HG03460 (cell line): ENCODE measurements at regions not wholly inside any gene's neighbourhood (a gene's known extent, or its start where the extent isn't known, plus 50 kb on each side); places are given as distances from the start of the nearest gene placed in this dataset.
"Not testable (repeated sequence)": the region's sequence is repeated elsewhere in the genome, so short reads cannot be mapped to it uniquely, and the experiment has no call there.

Experiments used
- ATAC-seq: cut with Tn5 transposase; IDR thresholded peaks from one replicate; pipeline ENCODE4 v1.9.1; 2021; ENCODE audit not compliant: unreplicated experiment

DNA sequence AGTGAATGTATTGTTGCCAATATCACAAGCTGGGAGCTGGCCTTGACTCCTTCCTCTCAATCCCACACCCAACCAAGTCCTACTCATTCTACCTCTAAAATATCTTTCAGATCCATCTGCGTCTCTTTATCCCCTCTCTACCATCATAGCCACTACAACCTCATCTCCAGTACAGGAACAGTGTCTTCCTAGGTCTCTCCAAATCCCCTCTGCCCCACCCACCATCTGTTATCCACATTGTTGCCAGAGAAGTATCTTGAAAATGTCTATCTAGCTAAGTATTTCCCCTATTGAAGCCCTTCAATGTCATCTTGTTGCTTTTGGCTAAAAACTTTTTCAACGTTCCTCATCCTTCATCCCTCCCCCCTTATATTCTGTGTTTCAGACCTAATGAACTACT is 244.7 kb downstream of the C12orf75 start:
- ATAC-seq, result no peak

DNA sequence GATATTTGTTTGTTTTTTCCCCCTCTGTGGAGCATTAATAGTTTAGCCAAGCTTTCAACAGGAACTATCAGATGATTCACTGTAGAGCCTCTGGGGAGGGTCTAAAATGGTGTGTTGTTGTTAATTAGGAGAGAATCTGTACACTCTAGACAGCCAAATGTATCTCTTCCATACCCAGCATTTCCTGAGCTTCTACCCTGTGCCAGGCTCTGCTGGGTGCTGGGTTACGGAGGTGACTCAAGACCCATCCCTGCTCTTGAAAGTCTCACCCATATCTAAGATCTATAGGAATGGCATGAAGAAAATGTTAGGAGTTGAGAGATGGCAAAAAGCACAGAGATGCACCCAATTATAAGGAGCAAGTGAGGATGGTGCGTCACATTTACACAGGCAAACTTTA is 245.8 kb downstream of the C12orf75 start:
- no peak for ATAC-seq

GRCh38 chr12:105580821-105581352 is 250.4 kb downstream of the C12orf75 start:
- ATAC-seq, result no peak

- no peak for ATAC-seq
These were observed 250.9 kb downstream of the C12orf75 start for GRCh38 chr12:105581420-105581819.

- ATAC-seq, result no peak
These were observed 254.6 kb downstream of the C12orf75 start for GRCh38 chr12:105585107-105585506.

- no peak for ATAC-seq
These were observed 256.7 kb downstream of the C12orf75 start for GRCh38 chr12:105587237-105587636.

DNA sequence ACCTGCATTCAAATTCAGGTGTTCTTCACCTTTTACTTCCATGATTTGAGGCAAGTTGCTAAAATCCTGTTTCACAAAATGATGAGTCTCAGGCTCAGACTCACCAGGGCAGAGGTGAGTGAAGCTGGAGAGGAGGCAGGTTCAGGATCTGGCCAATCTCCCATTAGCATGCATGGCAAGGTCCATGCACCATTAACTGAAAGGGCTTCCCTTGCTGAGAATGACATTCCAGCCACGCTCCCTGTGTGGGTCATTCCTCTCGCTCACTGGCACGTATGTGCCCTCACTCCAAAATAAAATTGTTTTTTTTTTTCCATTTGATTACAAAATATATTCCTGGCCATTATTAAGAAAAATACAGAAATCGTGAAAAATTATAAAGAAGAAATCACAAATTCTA is 257.6 kb downstream of the C12orf75 start:
- ATAC-seq, result no peak

- ATAC-seq, result no peak
These were observed 260.1 kb downstream of the C12orf75 start for GRCh38 chr12:105590571-105590970.

DNA sequence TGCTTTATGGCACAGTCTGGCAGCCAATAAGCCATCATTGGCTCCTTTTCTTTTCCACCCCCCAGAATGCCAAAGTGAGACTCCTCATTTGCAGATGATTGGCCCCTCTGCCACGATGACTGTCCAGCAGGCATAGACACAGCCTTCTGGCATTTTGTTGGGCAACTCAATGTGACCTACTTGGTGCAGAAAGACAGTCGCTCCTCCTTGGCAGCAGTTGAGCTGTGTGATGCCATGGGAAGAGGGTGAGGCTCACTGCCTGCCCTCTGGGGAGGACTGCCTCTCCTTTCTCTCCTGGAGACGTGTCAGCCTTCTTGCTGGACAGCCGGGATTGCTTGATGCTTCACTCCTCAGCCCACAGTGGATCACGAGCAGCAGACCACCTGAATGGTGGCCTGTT is 264.9 kb downstream of the C12orf75 start:
- ATAC-seq, result no peak

GRCh38 chr12:105596731-105597130 is 266.2 kb downstream of the C12orf75 start:
- no peak for ATAC-seq

- no peak for ATAC-seq
These were observed 267.5 kb downstream of the C12orf75 start for GRCh38 chr12:105598031-105598430.

- no peak for ATAC-seq
These were observed 270.5 kb downstream of the C12orf75 start for GRCh38 chr12:105600911-105601545.

GRCh38 chr12:105602312-105602711 is 271.8 kb downstream of the C12orf75 start:
- ATAC-seq, result not testable (repeated sequence)

DNA sequence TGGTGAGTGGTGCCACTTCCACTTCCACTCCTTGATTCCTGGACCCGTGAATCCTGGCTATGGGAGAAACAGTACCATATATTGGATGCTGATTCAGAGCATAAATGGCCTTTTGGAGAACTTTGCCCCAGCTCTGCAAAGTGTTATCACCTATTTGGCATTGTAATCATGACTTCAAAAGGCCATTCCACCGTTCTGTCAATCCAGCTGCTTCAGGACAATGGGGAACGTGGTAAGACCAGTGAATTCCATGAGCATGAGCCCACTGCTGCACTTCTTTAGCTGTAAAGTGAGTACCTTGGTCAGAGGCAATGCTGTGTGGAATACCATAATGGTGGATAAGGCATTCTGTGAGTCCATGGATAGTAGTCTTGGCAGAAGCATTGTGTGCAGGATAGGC is 273.8 kb downstream of the C12orf75 start:
- ATAC-seq, result not testable (repeated sequence)

DNA sequence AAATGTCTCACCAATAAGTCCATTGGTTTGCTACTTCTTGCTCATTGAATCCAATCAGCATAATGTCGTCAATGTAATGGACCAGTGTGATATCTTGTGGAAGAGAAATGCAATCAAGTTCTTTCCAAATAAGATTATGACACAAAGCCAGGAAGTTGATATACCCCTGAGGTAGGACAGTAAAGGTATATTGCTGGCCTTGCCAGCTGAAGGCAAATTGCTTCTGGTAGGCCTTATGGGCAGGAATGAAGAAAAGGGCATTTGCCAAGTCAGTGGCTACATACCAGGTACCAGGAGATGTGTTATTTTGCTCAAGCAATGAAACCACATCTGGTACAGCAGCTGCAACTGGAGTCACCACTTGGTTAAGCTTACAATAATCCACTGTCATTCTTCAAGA is 276.1 kb downstream of the C12orf75 start:
- ATAC-seq, result not testable (repeated sequence)

DNA sequence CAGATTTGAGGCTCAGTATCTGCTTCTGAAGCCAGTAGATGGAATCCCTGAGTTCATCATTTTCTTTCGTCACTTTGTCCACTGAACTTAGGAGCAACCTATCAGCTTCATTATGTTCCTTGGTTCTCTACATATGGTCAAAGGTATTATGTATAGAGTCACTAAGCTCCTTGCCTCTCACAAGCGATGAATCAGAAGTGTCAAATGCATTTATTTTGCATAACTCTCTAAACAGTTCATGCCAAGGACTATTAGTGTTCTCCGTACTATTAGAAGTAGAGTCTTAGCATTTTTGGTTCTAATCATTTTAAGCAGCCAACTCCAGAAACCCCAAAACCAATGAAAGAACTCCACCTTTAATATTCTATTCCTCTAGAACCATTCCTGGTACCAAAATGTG is 278.5 kb downstream of the C12orf75 start:
- not testable (repeated sequence) for ATAC-seq

GRCh38 chr12:105610459-105610858 is 280.0 kb downstream of the C12orf75 start:
- ATAC-seq, result no peak

DNA sequence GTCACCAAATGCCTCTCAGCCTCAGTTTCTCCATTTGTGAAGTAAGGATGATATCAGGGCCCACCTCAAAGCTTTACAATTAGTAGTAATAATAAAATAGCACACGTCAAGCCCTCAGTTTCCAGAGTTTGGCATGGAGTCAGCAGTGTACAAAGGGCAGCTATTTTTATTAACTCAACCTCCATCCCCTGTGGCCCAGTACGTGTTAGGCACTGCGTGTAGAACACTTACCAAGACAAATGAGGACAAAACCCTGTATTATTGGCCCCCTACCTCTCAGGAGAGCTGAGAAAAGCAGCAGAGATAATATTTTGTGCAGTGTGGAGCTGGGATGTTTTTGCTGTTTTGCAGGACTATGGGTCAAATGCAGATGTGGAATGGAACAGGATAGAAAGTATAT is 280.8 kb downstream of the C12orf75 start:
- ATAC-seq, result no peak

GRCh38 chr12:105613269-105613668 is 282.8 kb downstream of the C12orf75 start:
- ATAC-seq, result no peak

DNA sequence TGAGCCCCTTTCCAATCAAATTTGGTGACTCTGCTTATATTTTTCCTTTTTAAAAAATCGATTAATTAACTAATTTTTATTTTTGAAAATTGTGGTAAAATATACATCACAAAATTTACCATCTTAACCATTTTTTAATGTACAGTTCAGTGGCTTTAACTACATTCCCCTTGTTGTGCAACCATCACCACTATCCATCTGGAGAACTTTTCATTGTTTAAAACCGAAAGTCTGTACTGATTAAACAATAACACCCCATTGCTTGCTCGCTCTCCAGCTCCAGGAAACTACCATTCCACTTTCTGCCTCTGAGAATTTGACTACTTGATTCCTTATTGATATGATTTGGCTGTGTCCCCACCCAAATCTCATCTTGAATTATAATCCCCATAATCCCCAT is 283.4 kb downstream of the C12orf75 start:
- no peak for ATAC-seq

DNA sequence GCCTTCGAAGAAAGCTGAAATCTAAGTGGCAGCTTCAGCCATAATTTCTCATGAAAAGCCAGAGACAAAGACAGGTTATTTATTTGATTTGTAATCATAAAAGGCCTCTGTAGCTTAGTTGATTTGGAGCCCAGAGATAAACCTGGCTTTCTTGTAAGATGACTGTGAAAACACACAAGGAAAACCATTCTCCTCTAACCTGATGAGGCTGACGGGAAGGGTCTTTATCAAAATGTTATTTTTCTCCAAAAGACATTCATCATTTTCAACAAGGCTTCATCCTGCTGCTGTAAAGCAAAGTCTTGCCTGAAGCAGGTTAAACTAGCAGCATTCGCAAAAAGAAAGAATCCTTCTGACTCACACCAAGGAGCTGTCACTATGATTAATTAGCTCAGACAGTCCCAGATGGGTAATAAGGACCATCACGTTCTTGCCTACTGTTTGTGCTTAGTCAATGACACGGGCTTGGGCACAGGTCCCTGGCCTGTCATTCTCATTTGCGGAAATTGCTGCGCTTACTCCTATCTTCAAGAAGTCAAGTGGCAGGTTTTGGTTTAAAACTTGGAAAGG is 286.6 kb downstream of the C12orf75 start:
- ATAC-seq, result no peak

GRCh38 chr12:105622220-105622619 is 291.7 kb downstream of the C12orf75 start:
- ATAC-seq, result no peak
